Panc1 (cell line): ENCODE measurements at regions not wholly inside any gene's neighbourhood (a gene's known extent, or its start where the extent isn't known, plus 50 kb on each side); places are given as distances from the start of the nearest gene placed in this dataset.

ENCODE experiments used
- ATAC-seq: fragments of 200-7000 bp; cut with Tn5 transposase; 2 replicates; pipeline ENCODE4 v1.9.1; 2020; ENCODE audit warnings: mild to moderate bottlenecking, moderate library complexity
- BruUV-seq: library from RNA; stranded (reverse); fragments of 400-500 nt; replicated peaks from 2 replicates; lab custom pipeline; 2021; lab: Mats Ljungman, UMichigan
- CTCF ChIA-PET: fragments of 300-600 bp; sonication (Branson Sonifier 250); formaldehyde crosslinking; loops from one replicate; lab custom pipeline; 2022; ENCODE audit warnings: antibody characterized with exemption; lab: Charles Lee
- POLR2A ChIA-PET: fragments of 300-600 bp; sonication (Branson Sonifier 250); formaldehyde crosslinking; loops from one replicate; lab custom pipeline; 2022; ENCODE audit warnings: antibody characterized with exemption; lab: Charles Lee
- DNase-seq: peaks from one replicate; pipeline ENCODE4 v3.0.0-alpha.2; 2010; ENCODE audit warnings: low read depth, low spot score
- H3K27ac ChIP-seq: 2 replicates; pipeline ENCODE4 v1.5.1; 2011; ENCODE audit warnings: mild to moderate bottlenecking, low read length, inconsistent platforms
- H3K27me3 ChIP-seq: fragments of 200-500 bp; sonication (Bioruptor generic); 2 replicates; pipeline ENCODE4 v1.6.0; 2014; ENCODE audit warnings: low read length, inconsistent platforms; ENCODE audit not compliant: control insufficient read depth, insufficient read depth
- H3K36me3 ChIP-seq: fragments of 200-500 bp; sonication (Bioruptor generic); 2 replicates; pipeline ENCODE4 v1.5.1; 2014; ENCODE audit warnings: inconsistent platforms, mild to moderate bottlenecking, low read length, moderate library complexity; ENCODE audit not compliant: control insufficient read depth, insufficient read depth
- H3K4me1 ChIP-seq: 2 replicates; pipeline ENCODE4 v1.5.1; 2011; ENCODE audit warnings: inconsistent platforms, mild to moderate bottlenecking, low read length, moderate library complexity; ENCODE audit not compliant: control insufficient read depth, insufficient read depth
- H3K4me3 ChIP-seq, 2 experiments: 2 replicates each; pipeline ENCODE4 v1.5.1; 2011 to 2012; ENCODE audit warnings: low read depth in 2 of 2, low read length in 2 of 2, mild to moderate bottlenecking in 2 of 2, inconsistent platforms in 1 of 2, moderate library complexity in 1 of 2
- H3K9me3 ChIP-seq: fragments of 200-500 bp; sonication (Bioruptor generic); 2 replicates; pipeline ENCODE4 v1.5.1; 2014; ENCODE audit warnings: low read depth, mild to moderate bottlenecking, inconsistent platforms, low read length, moderate library complexity; ENCODE audit not compliant: control insufficient read depth, insufficient read depth
- POLR2AphosphoS5 ChIP-seq: IDR thresholded peaks from 2 replicates; pipeline ENCODE4 v1.6.1; 2012; ENCODE audit warnings: mild to moderate bottlenecking, low read depth, low read length, moderate library complexity
- SIN3A ChIP-seq: IDR thresholded peaks from 2 replicates; pipeline ENCODE4 v1.6.1; 2012; ENCODE audit warnings: low read depth, mild to moderate bottlenecking, low read length, moderate library complexity, borderline replicate concordance; ENCODE audit not compliant: insufficient read depth
- TCF7L2 ChIP-seq: IDR thresholded peaks from 2 replicates; pipeline ENCODE4 v1.6.1; 2011; ENCODE audit warnings: mild to moderate bottlenecking, low read depth, low read length, inconsistent platforms
- in situ Hi-C: cut with HindIII; loops from 2 replicates; pipeline ENCODE4 v1.10.0; 2016; ENCODE audit warnings: low sequenced_read_pairs, low pct_unique_long_range_greater_than_20kb
- intact Hi-C: fragments of 100-400 bp; cut with micrococcal nuclease; formaldehyde crosslinking; loops from one replicate; pipeline ENCODE4 v1.10.0; 2022; ENCODE audit not compliant: unreplicated experiment
- TF ChIP-seq, protein P1 (sequence below): fragments of 450-650 bp; IDR thresholded peaks from 2 replicates; pipeline ENCODE4 v1.5.1; 2017; ENCODE audit warnings: mild to moderate bottlenecking
- TF ChIP-seq, protein P2 (sequence below), 2 experiments: IDR thresholded peaks; 2 replicates each; pipeline ENCODE4 v1.6.1; 2011 to 2012; ENCODE audit warnings: low read depth in 2 of 2, control low read depth in 1 of 2, low read length in 1 of 2, mild to moderate bottlenecking in 1 of 2, moderate library complexity in 1 of 2; ENCODE audit not compliant: insufficient read depth in 1 of 2

DNA sequence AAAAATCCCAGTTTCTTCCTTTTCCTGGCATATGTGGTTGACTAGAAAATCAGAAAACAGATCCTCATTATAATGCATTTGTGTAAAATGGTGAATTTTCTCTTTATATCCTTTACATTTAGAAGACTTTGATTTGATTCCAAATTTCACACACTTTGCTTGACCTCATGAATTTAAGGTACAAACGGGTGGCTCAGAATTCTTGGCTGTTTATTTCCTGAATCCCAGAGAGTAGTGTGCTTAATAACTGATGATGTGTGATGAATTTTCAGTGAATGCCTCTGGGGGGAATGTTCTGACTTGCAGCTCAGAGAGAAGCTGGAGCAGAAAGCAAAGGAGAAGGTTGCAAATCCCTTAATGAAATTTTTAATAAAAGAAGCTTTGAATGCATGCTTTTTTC lies 126.8 kb downstream of the SPATA31D1 start:
- TF ChIP-seq, protein P1, sequence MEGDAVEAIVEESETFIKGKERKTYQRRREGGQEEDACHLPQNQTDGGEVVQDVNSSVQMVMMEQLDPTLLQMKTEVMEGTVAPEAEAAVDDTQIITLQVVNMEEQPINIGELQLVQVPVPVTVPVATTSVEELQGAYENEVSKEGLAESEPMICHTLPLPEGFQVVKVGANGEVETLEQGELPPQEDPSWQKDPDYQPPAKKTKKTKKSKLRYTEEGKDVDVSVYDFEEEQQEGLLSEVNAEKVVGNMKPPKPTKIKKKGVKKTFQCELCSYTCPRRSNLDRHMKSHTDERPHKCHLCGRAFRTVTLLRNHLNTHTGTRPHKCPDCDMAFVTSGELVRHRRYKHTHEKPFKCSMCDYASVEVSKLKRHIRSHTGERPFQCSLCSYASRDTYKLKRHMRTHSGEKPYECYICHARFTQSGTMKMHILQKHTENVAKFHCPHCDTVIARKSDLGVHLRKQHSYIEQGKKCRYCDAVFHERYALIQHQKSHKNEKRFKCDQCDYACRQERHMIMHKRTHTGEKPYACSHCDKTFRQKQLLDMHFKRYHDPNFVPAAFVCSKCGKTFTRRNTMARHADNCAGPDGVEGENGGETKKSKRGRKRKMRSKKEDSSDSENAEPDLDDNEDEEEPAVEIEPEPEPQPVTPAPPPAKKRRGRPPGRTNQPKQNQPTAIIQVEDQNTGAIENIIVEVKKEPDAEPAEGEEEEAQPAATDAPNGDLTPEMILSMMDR: no peak
- TF ChIP-seq, protein P2, sequence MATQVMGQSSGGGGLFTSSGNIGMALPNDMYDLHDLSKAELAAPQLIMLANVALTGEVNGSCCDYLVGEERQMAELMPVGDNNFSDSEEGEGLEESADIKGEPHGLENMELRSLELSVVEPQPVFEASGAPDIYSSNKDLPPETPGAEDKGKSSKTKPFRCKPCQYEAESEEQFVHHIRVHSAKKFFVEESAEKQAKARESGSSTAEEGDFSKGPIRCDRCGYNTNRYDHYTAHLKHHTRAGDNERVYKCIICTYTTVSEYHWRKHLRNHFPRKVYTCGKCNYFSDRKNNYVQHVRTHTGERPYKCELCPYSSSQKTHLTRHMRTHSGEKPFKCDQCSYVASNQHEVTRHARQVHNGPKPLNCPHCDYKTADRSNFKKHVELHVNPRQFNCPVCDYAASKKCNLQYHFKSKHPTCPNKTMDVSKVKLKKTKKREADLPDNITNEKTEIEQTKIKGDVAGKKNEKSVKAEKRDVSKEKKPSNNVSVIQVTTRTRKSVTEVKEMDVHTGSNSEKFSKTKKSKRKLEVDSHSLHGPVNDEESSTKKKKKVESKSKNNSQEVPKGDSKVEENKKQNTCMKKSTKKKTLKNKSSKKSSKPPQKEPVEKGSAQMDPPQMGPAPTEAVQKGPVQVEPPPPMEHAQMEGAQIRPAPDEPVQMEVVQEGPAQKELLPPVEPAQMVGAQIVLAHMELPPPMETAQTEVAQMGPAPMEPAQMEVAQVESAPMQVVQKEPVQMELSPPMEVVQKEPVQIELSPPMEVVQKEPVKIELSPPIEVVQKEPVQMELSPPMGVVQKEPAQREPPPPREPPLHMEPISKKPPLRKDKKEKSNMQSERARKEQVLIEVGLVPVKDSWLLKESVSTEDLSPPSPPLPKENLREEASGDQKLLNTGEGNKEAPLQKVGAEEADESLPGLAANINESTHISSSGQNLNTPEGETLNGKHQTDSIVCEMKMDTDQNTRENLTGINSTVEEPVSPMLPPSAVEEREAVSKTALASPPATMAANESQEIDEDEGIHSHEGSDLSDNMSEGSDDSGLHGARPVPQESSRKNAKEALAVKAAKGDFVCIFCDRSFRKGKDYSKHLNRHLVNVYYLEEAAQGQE (IDR thresholded peaks at IDR 0.05; ENCODE audit: insufficient read depth in 1 of 2, low read depth in 2 of 2, low read length in 1 of 2): no peak
- no peak for TF ChIP-seq TCF7L2
- no peak for TF ChIP-seq SIN3A
- no peak for TF ChIP-seq POLR2AphosphoS5
- H3K4me1 ChIP-seq: no peaks in the 10 kb centered on the region
- no peak overlapping the region for H3K4me3 ChIP-seq
- ChIA-PET POLR2A (no interaction called here), CTCF (no interaction called here)
- H3K9me3 ChIP-seq: no peaks in the 10 kb centered on the region
- no peaks in the 10 kb centered on the region for H3K27me3 ChIP-seq
- DNase-seq: no peak
- BruUV-seq: no TSS peak
- no peak for ATAC-seq
- H3K36me3 ChIP-seq: no peaks in the 10 kb centered on the region
- no peak overlapping the region for H3K27ac ChIP-seq
- intact Hi-C loops: no loop called here
- in situ Hi-C loops: no loop called here

DNA sequence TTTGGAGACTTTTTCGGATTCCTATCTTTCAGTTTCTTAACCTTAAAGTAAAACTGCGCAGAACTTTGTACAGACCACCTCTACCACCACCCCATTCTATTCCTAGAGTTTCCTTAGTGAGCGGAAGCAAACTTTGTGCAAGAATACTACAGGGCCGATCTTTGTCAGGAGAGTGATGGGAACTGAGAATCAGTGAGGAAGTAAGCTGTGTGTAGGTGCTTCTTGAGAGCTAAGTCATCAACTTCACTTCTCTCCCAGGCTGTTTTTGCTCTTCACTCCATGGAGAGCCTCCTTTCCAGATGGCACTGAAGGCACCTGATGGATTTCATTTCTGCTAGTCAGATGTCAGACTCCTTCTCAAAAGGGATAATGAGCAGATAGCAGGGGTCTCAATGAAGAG lies 127.3 kb downstream of the SPATA31D1 start:
- TF ChIP-seq, protein P1: no peak
- TF ChIP-seq SIN3A: no peak
- no peak for TF ChIP-seq POLR2AphosphoS5
- TF ChIP-seq, protein P2 (IDR thresholded peaks at IDR 0.05; ENCODE audit: insufficient read depth in 1 of 2, low read depth in 2 of 2, low read length in 1 of 2): no peak
- TF ChIP-seq TCF7L2: no peak
- DNase-seq (no peak), ATAC-seq (no peak)
- intact Hi-C loops: no loop called here
- no peaks in the 10 kb centered on the region for H3K4me1 ChIP-seq
- H3K27ac ChIP-seq: no peak overlapping the region
- ChIA-PET POLR2A (no interaction called here), CTCF (no interaction called here)
- in situ Hi-C loops: no loop called here
- H3K27me3 ChIP-seq: no peaks in the 10 kb centered on the region
- H3K4me3 ChIP-seq: no peak overlapping the region
- no TSS peak for BruUV-seq
- no peaks in the 10 kb centered on the region for H3K36me3 ChIP-seq
- no peaks in the 10 kb centered on the region for H3K9me3 ChIP-seq
